Ishikawa (cell line): ENCODE measurements at regions not wholly inside any gene's neighbourhood (a gene's known extent, or its start where the extent isn't known, plus 50 kb on each side); places are given as distances from the start of the nearest gene placed in this dataset.

ENCODE experiments used
- CEBPB ChIP-seq: IDR thresholded peaks from 2 replicates; pipeline ENCODE4 v1.6.1; 2012
- CREB1 ChIP-seq: IDR thresholded peaks from 2 replicates; pipeline ENCODE4 v1.6.1; 2012; ENCODE audit warnings: low read depth
- EGR1 ChIP-seq: IDR thresholded peaks from 2 replicates; pipeline ENCODE4 v1.6.1; 2012
- EP300 ChIP-seq: IDR thresholded peaks from 2 replicates; pipeline ENCODE4 v1.6.1; 2012; ENCODE audit warnings: borderline replicate concordance
- FOXM1 ChIP-seq: IDR thresholded peaks from 2 replicates; pipeline ENCODE4 v1.6.1; 2012; ENCODE audit warnings: low read depth, borderline replicate concordance
- NFIC ChIP-seq: IDR thresholded peaks from 2 replicates; pipeline ENCODE4 v1.6.1; 2012
- RAD21 ChIP-seq: IDR thresholded peaks from 2 replicates; pipeline ENCODE4 v1.6.1; 2012; ENCODE audit warnings: low read depth
- TAF1 ChIP-seq: IDR thresholded peaks from 2 replicates; pipeline ENCODE4 v1.6.1; 2012; ENCODE audit warnings: low read depth, mild to moderate bottlenecking
- TCF12 ChIP-seq: IDR thresholded peaks from 2 replicates; pipeline ENCODE4 v1.6.1; 2012; ENCODE audit warnings: low read depth
- TEAD4 ChIP-seq: IDR thresholded peaks from 2 replicates; pipeline ENCODE4 v1.6.1; 2012
- YY1 ChIP-seq: IDR thresholded peaks from 2 replicates; pipeline ENCODE4 v1.6.1; 2012; ENCODE audit warnings: low read depth
- ZBTB7A ChIP-seq: IDR thresholded peaks from 2 replicates; pipeline ENCODE4 v1.6.1; 2012; ENCODE audit warnings: low read depth
- TF ChIP-seq, protein P1 (sequence below): IDR thresholded peaks from 2 replicates; pipeline ENCODE4 v1.6.1; 2012
- TF ChIP-seq, protein P2 (sequence below): IDR thresholded peaks from 2 replicates; pipeline ENCODE4 v1.6.1; 2012; ENCODE audit warnings: low read depth, mild to moderate bottlenecking
- TF ChIP-seq, protein P3 (sequence below): IDR thresholded peaks from 2 replicates; pipeline ENCODE4 v1.6.1; 2012

DNA sequence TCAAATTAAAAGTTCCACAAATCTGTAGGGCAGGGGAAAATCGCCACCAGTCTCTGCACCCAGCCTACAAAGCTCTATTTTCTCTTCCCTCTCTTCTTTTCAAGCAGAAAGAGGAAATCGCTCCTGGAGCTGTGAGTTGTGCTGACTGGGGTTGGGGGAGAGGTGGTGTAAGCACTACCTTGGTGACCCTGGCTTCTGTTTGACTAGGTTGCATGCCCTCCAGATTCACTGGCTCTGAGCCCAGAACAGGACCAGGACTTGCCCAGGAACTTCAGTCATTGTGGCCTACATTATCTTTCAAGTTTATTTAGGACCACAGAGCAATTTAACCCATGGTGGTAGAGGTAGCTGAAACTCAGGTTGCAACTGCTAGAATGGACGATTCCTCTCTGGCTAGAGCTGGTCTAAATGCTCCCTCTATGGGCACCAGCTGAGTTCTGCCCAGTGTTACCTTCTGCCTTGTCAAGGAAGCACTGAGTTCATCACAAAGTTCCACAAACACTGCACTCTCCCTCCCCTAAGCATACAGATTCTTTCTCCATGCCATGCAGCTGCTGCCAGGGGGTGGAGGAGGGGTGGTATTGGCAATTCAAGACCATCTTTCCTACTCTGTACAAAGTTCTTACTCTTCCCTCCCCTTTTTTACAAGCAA, 122.0 kb upstream of the BMP5 start:
- TF ChIP-seq, protein P1, sequence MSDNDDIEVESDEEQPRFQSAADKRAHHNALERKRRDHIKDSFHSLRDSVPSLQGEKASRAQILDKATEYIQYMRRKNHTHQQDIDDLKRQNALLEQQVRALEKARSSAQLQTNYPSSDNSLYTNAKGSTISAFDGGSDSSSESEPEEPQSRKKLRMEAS = no peak
- no peak for TF ChIP-seq NFIC

DNA sequence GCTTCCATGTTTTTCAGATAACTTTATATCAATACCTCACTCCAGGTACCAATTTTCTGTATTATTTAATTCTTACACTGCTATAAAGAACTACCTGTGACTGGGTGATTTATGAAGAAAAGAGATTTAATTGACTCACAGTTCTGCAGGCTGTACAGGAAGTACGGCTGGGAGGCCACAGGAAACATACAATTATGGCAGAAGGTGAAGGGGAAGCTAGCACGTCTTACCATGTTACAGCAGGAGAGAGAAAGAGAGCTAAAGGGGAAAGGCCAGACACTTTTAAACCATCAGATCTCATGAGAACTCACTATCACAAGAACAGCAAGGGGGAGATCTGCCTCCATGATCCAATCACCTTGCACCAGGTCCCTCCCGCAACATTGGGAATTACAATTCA, 119.1 kb upstream of the BMP5 start:
- no peak for TF ChIP-seq NFIC
- TF ChIP-seq, protein P1 = no peak
- no peak for TF ChIP-seq TAF1
- TF ChIP-seq YY1 = no peak
- no peak for TF ChIP-seq RAD21
- TF ChIP-seq CEBPB = no peak
- no peak for TF ChIP-seq TEAD4
- TF ChIP-seq, protein P2, sequence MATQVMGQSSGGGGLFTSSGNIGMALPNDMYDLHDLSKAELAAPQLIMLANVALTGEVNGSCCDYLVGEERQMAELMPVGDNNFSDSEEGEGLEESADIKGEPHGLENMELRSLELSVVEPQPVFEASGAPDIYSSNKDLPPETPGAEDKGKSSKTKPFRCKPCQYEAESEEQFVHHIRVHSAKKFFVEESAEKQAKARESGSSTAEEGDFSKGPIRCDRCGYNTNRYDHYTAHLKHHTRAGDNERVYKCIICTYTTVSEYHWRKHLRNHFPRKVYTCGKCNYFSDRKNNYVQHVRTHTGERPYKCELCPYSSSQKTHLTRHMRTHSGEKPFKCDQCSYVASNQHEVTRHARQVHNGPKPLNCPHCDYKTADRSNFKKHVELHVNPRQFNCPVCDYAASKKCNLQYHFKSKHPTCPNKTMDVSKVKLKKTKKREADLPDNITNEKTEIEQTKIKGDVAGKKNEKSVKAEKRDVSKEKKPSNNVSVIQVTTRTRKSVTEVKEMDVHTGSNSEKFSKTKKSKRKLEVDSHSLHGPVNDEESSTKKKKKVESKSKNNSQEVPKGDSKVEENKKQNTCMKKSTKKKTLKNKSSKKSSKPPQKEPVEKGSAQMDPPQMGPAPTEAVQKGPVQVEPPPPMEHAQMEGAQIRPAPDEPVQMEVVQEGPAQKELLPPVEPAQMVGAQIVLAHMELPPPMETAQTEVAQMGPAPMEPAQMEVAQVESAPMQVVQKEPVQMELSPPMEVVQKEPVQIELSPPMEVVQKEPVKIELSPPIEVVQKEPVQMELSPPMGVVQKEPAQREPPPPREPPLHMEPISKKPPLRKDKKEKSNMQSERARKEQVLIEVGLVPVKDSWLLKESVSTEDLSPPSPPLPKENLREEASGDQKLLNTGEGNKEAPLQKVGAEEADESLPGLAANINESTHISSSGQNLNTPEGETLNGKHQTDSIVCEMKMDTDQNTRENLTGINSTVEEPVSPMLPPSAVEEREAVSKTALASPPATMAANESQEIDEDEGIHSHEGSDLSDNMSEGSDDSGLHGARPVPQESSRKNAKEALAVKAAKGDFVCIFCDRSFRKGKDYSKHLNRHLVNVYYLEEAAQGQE = no peak
- no peak for TF ChIP-seq EGR1
- TF ChIP-seq TCF12 = no peak
- TF ChIP-seq, protein P3, sequence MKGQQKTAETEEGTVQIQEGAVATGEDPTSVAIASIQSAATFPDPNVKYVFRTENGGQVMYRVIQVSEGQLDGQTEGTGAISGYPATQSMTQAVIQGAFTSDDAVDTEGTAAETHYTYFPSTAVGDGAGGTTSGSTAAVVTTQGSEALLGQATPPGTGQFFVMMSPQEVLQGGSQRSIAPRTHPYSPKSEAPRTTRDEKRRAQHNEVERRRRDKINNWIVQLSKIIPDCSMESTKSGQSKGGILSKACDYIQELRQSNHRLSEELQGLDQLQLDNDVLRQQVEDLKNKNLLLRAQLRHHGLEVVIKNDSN = no peak
- no peak for TF ChIP-seq FOXM1
- TF ChIP-seq EP300 = no peak
- no peak for TF ChIP-seq ZBTB7A
- no peak for TF ChIP-seq CREB1

DNA sequence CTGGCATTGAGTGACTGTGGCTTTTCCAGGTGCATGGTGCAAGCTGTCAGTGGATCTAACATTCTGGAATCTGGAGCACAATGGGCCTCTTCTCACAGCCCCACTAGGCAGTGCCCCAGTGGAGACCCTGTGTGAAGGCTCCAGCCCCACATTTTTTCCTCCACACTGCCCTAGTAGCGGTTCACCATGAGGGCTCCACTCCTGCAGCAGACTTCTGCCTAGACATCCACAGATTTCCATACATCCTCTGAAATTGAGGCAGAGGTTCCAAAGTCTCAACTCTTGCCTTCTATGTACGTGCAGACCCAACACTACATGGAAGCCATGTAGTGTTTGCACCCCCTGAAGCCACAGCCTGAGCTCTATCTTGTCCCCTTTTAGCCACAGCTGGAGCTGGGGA, 118.0 kb upstream of the BMP5 start:
- TF ChIP-seq FOXM1 (no peak), TEAD4 (no peak), NFIC (no peak), TAF1 (no peak)
- TF ChIP-seq, protein P3 = no peak

DNA sequence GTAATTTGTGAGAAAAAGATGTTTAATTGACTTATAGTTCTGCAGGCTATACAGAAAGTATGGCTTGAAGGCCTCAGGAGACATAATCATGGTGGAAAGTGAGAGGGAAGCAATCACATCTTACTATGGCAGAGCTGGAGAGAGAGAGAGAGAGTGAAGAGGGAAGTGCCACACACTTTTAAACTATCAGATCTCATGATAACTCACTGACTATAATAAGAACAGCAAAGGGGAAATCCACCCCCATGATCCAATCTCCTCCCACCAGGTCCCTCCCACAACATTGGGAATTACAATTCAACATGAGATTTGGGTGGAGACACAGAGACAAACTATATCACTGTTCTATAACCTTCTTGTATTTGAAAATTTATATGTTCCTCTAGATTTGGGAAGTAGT, 117.2 kb upstream of the BMP5 start:
- TF ChIP-seq RAD21 = no peak

DNA sequence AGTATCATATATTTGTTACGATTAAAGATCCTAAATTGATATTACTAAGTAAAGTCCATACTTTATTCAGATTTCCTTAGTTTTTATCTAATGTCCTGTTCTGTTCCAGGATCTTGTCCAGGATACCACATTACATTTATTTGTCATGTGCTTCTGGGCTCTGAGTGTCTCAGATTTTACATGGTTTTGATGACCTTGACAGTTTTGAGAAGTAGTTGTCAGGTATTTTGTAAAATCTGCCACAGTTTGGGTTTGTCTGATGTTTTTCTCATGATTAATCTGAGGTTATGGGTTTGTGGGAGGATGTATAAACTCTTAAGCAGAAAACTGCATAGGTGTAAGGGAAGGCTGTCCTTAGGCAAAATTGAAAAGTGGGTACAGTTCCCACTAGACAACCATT, 109.9 kb upstream of the BMP5 start:
- TF ChIP-seq NFIC = no peak
- TF ChIP-seq, protein P2 = no peak
- no peak for TF ChIP-seq TAF1
- no peak for TF ChIP-seq CEBPB
- TF ChIP-seq TCF12 = no peak
- TF ChIP-seq RAD21 = no peak
- TF ChIP-seq ZBTB7A = no peak
- TF ChIP-seq, protein P1 = no peak
- no peak for TF ChIP-seq YY1
- TF ChIP-seq, protein P3 = no peak

DNA sequence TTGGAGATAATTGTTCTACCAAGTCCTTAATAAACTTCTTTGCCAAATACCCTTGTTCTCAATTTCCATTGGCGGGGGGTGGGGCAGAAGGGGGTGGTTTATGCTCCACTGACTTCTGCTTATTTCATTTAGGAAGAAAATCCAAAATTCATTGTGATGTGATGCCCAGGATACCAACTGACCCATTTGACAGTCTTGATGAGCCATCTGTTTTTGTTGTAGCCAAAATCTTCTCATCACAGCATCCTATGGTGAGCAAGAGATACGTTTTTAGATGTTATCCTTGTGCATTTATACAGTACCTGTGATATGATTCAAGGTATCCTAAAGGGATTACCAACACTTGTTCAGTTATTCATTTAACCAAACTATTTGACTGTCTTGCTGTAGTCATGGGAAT, 108.5 kb upstream of the BMP5 start:
- no peak for TF ChIP-seq RAD21
- TF ChIP-seq TCF12 = no peak
- no peak for TF ChIP-seq ZBTB7A
- TF ChIP-seq FOXM1 = no peak
- no peak for TF ChIP-seq NFIC
- no peak for TF ChIP-seq TAF1
- TF ChIP-seq EP300 = no peak
- no peak for TF ChIP-seq EGR1
- TF ChIP-seq CREB1 = no peak
- TF ChIP-seq, protein P3 = no peak
- TF ChIP-seq YY1 = no peak
- TF ChIP-seq, protein P1 = no peak
- TF ChIP-seq CEBPB = no peak
- no peak for TF ChIP-seq TEAD4
- TF ChIP-seq, protein P2 = no peak
